ENCODE measurements at regions not wholly inside any gene's neighbourhood (a gene's known extent, or its start where the extent isn't known, plus 50 kb on each side); places are given as distances from the start of the nearest gene placed in this dataset.

DNA sequence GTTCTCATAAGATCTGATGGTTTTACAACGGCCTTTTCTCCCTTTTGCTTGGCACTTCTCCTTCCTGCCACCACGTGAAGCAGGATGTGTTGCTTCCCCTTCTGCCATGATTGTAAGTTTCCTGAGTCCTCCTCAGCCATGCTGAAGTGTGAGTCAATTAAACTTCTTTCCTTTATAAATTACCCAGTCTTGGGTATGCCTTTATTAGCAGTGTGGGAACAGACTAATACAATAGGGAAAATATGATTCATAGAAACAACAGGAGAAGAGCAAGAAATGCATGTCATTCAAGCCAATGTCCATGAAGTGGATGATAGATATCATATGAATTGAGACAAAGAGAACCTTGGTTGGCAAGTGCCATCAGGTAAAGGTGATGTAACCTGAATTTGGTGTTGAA is 128.3 kb upstream of the HAPLN1 start:
- TF ChIP-seq, protein P1, sequence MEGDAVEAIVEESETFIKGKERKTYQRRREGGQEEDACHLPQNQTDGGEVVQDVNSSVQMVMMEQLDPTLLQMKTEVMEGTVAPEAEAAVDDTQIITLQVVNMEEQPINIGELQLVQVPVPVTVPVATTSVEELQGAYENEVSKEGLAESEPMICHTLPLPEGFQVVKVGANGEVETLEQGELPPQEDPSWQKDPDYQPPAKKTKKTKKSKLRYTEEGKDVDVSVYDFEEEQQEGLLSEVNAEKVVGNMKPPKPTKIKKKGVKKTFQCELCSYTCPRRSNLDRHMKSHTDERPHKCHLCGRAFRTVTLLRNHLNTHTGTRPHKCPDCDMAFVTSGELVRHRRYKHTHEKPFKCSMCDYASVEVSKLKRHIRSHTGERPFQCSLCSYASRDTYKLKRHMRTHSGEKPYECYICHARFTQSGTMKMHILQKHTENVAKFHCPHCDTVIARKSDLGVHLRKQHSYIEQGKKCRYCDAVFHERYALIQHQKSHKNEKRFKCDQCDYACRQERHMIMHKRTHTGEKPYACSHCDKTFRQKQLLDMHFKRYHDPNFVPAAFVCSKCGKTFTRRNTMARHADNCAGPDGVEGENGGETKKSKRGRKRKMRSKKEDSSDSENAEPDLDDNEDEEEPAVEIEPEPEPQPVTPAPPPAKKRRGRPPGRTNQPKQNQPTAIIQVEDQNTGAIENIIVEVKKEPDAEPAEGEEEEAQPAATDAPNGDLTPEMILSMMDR (IDR thresholded peaks at IDR 0.05): no peak
- TF ChIP-seq POLR2A (IDR thresholded peaks at IDR 0.05): no peak

All from heart left ventricle (tissue), 13 donors.